ENCODE measurements at regions not wholly inside any gene's neighbourhood (a gene's known extent, or its start where the extent isn't known, plus 50 kb on each side); places are given as distances from the start of the nearest gene placed in this dataset.
"Not testable (repeated sequence)": the region's sequence is repeated elsewhere in the genome, so short reads cannot be mapped to it uniquely, and the experiment has no call there.

GRCh38 chr12:126982707-126983106 is 1284.3 kb upstream of the TMEM132C start:
- TF ChIP-seq EZH2 (IDR thresholded peaks at IDR 0.05; ENCODE audit: borderline replicate concordance, low read length), result no peak
- TF ChIP-seq, protein P1, sequence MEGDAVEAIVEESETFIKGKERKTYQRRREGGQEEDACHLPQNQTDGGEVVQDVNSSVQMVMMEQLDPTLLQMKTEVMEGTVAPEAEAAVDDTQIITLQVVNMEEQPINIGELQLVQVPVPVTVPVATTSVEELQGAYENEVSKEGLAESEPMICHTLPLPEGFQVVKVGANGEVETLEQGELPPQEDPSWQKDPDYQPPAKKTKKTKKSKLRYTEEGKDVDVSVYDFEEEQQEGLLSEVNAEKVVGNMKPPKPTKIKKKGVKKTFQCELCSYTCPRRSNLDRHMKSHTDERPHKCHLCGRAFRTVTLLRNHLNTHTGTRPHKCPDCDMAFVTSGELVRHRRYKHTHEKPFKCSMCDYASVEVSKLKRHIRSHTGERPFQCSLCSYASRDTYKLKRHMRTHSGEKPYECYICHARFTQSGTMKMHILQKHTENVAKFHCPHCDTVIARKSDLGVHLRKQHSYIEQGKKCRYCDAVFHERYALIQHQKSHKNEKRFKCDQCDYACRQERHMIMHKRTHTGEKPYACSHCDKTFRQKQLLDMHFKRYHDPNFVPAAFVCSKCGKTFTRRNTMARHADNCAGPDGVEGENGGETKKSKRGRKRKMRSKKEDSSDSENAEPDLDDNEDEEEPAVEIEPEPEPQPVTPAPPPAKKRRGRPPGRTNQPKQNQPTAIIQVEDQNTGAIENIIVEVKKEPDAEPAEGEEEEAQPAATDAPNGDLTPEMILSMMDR (IDR thresholded peaks at IDR 0.05; ENCODE audit: low read length), result no peak
- no peaks in the 10 kb centered on the region for H3K9me3 ChIP-seq (ENCODE audit: low read length)
- no peaks in the 10 kb centered on the region for H3K36me3 ChIP-seq (ENCODE audit: insufficient read depth, low read length)
- H3K4me2 ChIP-seq (ENCODE audit: low read length), result no peak overlapping the region
- no peak overlapping the region for H3K4me3 ChIP-seq (ENCODE audit: low read depth, low read length, poor library complexity, severe bottlenecking)
- H3K9me2 ChIP-seq (ENCODE audit: low read depth, low read length), result no peaks in the 10 kb centered on the region
- H2AFZ ChIP-seq (ENCODE audit: low read length), result no peak overlapping the region
- H3K27me3 ChIP-seq (ENCODE audit: insufficient read depth, low read length), result no peaks in the 10 kb centered on the region
- H3K9ac ChIP-seq (ENCODE audit: low read length), result no peak overlapping the region
- H3K27ac ChIP-seq (ENCODE audit: low read depth, low read length, poor library complexity, severe bottlenecking), result no peak overlapping the region
- no peaks in the 10 kb centered on the region for H3K79me2 ChIP-seq (ENCODE audit: insufficient read depth, low read length)
- no peaks in the 10 kb centered on the region for H4K20me1 ChIP-seq (ENCODE audit: insufficient read depth, low read length)
- H3F3A ChIP-seq (ENCODE audit: insufficient read depth, low read length), result no peaks in the 10 kb centered on the region
- H3K4me1 ChIP-seq (ENCODE audit: insufficient read depth, low read length, severe bottlenecking), result no peaks in the 10 kb centered on the region

- H3K27me3 ChIP-seq (ENCODE audit: insufficient read depth, low read length); H3K4me2 ChIP-seq (ENCODE audit: low read length): not testable (repeated sequence)
Measured at GRCh38 chr12:126983735-126984134, 1283.2 kb upstream of the TMEM132C start.

GRCh38 chr12:126985663-126986062 is 1281.3 kb upstream of the TMEM132C start:
- H3K9me2 ChIP-seq (ENCODE audit: low read depth, low read length); H3K9me3 ChIP-seq (ENCODE audit: low read length); H2AFZ ChIP-seq (ENCODE audit: low read length); H3K27ac ChIP-seq (ENCODE audit: low read depth, low read length, poor library complexity, severe bottlenecking); H3K79me2 ChIP-seq (ENCODE audit: insufficient read depth, low read length); H3K36me3 ChIP-seq (ENCODE audit: insufficient read depth, low read length); H3K9ac ChIP-seq (ENCODE audit: low read length); H3K27me3 ChIP-seq (ENCODE audit: insufficient read depth, low read length); H3K4me2 ChIP-seq (ENCODE audit: low read length); H4K20me1 ChIP-seq (ENCODE audit: insufficient read depth, low read length); H3F3A ChIP-seq (ENCODE audit: insufficient read depth, low read length); H3K4me1 ChIP-seq (ENCODE audit: insufficient read depth, low read length, severe bottlenecking); H3K4me3 ChIP-seq (ENCODE audit: low read depth, low read length, poor library complexity, severe bottlenecking): not testable (repeated sequence)

More at GRCh38 chr12:126983735-126984134, 1283.2 kb upstream of the TMEM132C start:
- not testable (repeated sequence) for H3K9me2 ChIP-seq (ENCODE audit: low read depth, low read length); H4K20me1 ChIP-seq (ENCODE audit: insufficient read depth, low read length); H2AFZ ChIP-seq (ENCODE audit: low read length); H3F3A ChIP-seq (ENCODE audit: insufficient read depth, low read length); H3K27ac ChIP-seq (ENCODE audit: low read depth, low read length, poor library complexity, severe bottlenecking); H3K36me3 ChIP-seq (ENCODE audit: insufficient read depth, low read length); H3K4me1 ChIP-seq (ENCODE audit: insufficient read depth, low read length, severe bottlenecking); H3K9me3 ChIP-seq (ENCODE audit: low read length); H3K9ac ChIP-seq (ENCODE audit: low read length); H3K4me3 ChIP-seq (ENCODE audit: low read depth, low read length, poor library complexity, severe bottlenecking); H3K79me2 ChIP-seq (ENCODE audit: insufficient read depth, low read length)

GRCh38 chr12:126989532-126989931 is 1277.4 kb upstream of the TMEM132C start:
- H3K79me2 ChIP-seq (ENCODE audit: insufficient read depth, low read length), result no peaks in the 10 kb centered on the region
- no peaks in the 10 kb centered on the region for H3K27me3 ChIP-seq (ENCODE audit: insufficient read depth, low read length)
- no peaks in the 10 kb centered on the region for H4K20me1 ChIP-seq (ENCODE audit: insufficient read depth, low read length)
- TF ChIP-seq EZH2 (IDR thresholded peaks at IDR 0.05; ENCODE audit: borderline replicate concordance, low read length), result no peak
- TF ChIP-seq, protein P1 (IDR thresholded peaks at IDR 0.05; ENCODE audit: low read length), result no peak
- H3K27ac ChIP-seq (ENCODE audit: low read depth, low read length, poor library complexity, severe bottlenecking), result no peak overlapping the region
- no peaks in the 10 kb centered on the region for H3F3A ChIP-seq (ENCODE audit: insufficient read depth, low read length)
- H3K9me3 ChIP-seq (ENCODE audit: low read length), result no peaks in the 10 kb centered on the region
- H3K4me1 ChIP-seq (ENCODE audit: insufficient read depth, low read length, severe bottlenecking), result no peaks in the 10 kb centered on the region
- no peaks in the 10 kb centered on the region for H3K9me2 ChIP-seq (ENCODE audit: low read depth, low read length)
- no peak overlapping the region for H3K4me2 ChIP-seq (ENCODE audit: low read length)
- H3K36me3 ChIP-seq (ENCODE audit: insufficient read depth, low read length), result no peaks in the 10 kb centered on the region
- no peak overlapping the region for H3K9ac ChIP-seq (ENCODE audit: low read length)
- no peak overlapping the region for H3K4me3 ChIP-seq (ENCODE audit: low read depth, low read length, poor library complexity, severe bottlenecking)
- no peak overlapping the region for H2AFZ ChIP-seq (ENCODE audit: low read length)
